ENCODE measurements at regions not wholly inside any gene's neighbourhood (a gene's known extent, or its start where the extent isn't known, plus 50 kb on each side); places are given as distances from the start of the nearest gene placed in this dataset.

DNA sequence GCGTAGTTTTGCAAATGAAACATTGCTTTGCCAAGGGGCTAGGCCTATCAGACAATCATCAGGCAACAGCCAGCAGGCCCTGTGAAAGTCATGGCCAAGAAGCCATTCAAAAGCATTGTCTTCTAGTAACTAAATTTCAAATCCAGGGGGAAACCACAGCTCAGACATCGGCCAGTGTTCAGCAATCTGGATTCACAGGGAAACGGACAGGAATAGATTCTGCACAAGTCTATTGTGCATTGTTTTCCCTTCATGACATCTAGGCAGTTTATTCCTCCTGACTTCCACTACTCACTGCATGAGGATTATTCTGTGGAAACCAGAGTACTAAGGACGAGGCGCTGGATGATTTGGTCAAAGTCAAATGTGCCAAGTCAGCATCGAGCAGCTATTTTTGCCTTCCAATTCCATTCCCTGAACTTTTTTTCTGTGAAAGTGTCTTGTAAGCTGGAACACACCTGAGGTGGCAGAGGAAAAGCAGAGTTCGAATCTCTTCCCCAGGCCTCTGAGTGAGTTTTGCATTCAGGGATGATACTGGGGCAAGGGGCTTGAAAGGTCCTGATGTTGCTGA is 75.4 kb downstream of the VCPKMT start:
- no peak for DNase-seq

DNA sequence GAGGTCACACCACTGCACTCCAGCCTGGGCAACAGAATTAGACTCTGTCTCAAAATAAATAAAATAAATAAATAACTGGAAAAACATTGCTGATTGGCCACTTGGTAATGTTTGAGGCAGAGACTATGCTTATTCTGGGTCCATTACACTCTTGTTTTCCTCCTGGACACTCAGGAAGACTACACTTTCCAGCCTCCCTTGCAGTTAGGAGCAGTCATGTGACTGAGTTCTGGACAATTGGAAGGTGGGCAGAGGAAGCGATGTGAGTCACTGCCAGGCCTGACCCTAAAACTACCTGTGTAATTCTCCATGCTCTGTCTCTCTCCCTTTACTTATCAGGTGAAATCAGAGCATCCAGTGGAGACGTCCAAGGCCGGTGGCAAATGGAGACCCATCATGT is 74.4 kb downstream of the VCPKMT start:
- DNase-seq = no peak

DNA sequence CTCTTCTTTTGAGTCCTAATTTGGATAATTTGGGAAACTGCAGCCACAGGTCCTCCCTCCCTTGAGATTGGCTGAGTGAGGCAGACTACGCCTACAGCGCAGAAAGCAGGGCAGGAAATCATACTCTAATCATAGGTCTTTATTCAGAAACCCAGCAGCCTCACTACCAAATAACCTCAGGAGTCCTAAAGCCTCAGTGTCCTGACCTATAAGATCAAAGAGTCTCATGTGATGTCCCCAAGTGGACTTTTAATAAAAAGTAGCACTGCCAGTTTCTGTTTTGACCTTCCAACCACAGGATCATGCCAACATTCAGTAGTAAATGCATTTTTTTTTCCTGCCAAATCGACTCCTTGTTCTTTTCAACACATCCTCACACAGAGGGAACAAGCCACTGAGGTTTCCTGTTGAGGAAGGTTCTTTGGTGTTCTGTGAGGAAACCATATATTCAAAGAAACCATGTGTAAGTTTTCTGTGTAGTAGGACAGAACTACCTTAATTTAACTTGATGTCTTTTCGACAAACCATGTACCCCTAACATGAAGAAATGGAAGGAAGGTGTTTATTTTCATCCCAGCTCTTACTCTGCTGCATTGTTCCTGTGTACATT is 72.2 kb downstream of the VCPKMT start:
- no peak for DNase-seq

DNA sequence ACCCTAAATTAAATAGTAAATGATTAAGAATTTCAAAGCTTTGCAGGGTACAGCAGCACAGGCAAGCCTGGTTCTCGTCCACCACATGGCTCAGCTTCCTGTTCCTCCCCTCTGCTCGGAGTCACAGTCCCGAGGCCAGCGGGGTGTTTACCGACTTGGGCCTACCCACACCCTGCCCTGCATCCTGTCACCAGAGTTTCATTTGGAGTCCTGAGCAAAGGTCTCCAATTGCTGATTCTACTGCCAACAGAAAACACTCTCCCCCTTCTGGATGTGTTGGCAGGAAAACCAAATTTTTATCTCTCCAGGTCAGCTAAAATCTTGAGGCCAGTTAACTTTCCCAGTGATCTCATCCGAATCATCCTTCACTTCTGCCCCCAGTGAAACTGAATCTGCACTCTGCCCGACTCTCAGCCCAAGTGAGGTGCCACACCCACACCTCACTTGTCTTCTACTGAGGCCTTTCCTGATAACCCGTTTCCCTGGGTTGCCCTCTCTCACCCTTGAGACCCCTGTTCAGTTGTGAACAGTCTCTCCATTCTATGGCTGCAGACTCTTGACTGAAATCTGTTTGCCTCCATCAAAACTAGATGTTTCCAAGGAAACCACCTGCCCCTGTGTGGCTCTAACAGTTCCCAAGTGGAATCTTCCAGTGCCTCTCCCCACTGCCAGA is 71.2 kb downstream of the VCPKMT start:
- no peak for DNase-seq

DNA sequence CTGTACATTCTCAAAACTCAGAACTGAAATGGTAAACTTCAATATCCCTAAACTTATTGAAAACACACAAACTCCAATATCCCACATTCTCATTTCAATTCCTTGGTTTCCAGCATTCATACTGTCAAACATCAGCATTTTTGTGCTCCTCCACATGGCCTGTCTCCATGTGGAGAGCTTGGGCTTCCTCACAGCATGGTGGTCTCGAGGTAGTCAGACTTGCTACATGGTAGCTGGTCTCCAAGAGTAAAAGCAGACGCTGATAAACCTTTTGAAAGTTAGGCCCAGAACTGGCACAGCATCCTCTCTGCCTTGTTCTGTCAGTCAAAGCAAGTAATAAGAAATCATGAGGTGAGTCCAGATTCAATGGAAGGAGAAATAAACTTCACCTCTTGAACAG is 70.5 kb downstream of the VCPKMT start:
- no peak for DNase-seq

DNA sequence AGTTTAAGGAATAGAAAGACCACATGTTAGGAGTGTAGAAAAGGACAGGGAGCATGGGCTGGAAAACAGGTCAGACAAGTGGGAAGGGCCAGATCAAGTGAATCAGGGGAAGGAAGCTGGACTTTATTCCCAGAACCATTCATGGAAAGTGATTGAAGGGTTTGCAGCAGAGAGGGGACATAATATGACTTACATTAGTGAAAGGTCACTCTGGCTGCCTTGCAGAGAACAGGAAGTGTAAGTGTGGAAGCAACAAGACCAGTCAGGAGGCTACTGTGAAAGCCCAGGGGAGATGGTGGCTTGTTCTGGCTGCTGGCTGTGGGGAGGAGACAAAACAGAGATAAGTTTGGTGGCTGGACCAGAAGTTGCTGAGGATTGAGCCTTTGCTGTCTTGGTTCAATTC is 69.1 kb downstream of the VCPKMT start:
- no peak for DNase-seq

DNA sequence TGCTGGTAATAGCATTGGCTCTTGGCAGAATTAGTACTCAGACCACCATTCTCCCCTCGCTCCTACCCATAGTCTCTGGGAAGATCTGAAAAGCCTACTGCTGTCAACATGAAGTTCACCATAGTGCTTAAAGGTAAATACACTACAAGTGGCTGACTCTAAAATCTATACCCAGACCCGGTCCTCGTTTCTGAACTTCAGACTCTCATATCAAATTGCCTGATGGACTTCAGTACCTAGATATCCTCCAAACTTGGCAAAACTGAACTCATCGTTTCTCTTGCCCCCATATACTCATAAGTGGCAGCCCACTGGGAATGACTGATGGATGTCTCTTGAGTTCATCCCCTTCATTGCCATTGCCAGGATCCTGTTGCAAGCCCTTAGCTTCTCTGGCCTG is 67.3 kb downstream of the VCPKMT start:
- DNase-seq = no peak

DNA sequence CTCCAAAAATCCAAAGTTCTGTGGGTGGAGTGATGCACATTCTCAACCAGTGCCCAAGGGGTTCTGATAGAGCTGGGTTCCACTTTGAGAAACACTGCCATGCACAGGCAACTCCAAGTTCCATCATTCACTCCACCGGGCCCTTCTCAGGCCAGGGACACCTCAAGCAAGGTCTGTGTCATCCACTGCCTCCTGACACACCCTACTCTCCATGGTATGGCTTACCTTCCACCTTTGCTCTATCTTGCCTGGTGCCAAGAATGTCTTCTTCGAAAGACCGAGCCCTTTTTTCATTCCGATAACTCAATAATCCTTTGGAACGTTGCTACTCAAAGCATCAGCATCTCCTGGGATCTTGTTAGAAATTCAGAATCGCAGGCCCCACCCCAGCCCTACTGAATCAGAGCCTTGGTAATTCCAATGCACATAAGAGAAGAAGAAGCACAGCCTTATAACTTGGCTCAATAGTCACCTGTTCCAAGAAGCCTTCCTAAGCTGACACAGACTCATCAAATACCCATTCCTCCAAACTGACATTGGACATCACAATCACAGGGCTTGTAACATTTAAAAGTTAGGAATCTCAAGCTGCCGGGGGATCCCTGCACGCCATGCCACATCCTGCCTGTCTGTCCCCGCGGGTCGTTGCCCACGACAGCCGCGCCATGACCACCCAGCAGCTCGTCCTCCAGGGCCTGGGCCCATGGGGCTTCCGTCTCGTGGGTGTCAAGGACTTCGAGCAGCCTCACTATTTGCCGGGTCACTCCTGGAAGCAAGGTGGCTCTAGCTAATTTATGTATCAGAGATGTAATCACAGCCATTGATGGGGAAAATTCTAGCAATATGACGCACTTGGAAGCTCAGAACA is 66.4 kb downstream of the VCPKMT start:
- no peak for DNase-seq

DNA sequence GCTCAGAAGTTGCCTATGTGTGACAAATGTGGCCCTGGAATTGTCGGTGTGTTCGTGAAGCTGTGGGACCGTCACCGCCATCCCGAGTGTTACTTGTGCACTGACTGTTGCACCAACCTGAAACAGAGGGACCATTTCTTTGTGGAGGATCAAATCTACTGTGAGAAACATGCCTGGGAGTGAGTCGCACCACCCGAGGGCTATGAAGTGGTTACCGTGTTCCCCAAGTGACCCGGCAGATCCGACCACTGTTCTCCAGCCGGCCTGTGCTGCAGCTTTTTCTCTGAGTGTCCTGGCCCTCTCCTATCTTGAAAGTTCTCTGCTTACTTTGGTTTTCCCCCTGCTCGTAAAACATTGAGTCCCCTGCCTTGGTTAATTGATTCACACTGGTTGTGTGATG is 65.3 kb downstream of the VCPKMT start:
- no peak for DNase-seq

DNA sequence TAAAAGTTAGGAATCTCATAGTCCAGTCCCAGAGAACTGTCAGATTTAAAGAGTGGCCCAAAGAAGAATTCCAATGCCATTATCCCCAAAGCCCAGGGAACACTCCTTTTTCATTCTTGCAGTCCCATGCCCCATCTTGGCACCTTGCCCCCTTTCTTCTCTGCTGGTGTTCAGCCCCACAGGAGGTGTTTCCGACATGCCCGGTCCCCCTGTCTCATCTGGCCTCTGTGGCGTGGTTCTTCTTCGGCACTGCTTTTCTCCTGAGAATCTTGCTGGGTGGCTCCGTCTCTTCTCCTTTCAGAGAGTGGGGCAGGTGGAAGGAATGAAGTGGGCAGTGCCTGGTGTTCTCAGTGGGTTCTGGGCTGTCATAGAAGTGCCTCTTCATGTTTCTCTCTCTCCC is 64.7 kb downstream of the VCPKMT start:
- DNase-seq = no peak

DNA sequence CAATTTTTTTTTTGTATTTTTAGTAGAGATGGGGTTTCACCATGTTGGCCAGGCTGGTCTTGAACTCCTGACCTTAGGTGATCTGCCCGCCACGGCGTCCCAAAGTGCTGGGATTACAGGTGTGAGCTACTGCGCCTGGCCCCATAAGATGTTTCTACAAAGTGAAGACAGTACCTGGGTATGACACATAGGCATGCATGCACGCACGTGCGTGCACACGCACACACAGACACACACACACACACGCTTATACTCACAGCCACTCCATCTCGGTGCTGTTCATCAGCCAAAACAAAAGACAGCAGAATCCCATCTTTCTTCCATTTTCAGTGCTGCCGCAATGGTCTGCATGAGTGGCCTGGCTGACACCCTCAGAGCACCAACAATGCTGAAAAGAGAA is 63.9 kb downstream of the VCPKMT start:
- no peak for DNase-seq

DNA sequence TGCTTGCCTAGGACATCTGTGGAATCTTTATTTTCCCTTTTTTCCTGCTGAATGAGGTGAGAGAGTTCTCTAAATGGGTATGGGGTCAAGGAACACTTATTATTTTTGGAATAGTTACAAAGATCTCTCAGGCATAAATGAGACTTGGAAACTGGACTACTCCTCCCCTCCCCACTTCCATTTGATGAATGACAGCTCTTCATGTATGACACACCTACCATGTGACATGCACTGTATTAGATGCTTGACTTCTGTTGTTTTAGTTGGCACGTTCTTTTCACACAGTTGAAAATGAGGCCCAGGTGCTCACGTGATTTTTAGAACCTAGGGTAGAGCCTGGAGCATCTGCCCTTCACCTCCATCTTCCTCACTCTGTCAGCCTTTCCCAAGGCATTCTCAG is 62.4 kb downstream of the VCPKMT start:
- DNase-seq = no peak

DNA sequence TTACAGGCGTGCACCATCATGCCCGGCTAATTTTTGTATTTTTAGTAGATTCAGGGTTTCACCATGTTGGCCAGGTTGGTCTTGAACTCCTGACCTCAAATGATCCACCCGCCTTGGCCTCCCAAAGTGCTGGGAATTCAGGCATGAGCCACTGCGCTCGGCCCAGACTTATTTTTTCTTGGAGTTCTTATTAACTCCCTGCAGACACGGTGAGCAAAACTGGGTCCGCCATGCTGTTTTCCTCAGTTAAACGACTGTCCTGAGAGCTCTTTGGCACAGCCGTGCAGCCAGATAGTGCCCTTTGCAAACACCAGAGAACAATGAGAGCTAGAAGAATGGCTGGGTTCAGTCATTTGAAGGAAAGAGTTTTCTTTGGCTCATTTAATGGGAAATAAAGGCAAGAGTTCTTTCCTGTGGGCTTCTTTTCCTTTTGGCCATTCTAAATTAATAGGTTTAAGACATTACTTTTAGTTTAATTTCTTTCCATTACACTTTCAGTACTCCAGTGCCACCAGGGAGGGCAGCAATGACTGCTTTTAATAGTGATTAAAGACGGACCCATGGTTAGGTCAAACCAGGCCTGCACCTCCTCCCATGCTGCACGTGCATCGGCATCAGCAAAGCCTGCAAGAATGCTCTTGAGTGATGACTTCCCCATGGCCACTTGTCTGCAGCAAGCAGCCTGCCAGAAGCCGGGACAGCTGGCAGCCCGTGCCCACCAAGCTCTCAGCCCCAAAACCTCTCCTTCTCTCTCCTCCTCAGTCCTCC is 60.7 kb downstream of the VCPKMT start:
- DNase-seq = peak; percentile 54

DNA sequence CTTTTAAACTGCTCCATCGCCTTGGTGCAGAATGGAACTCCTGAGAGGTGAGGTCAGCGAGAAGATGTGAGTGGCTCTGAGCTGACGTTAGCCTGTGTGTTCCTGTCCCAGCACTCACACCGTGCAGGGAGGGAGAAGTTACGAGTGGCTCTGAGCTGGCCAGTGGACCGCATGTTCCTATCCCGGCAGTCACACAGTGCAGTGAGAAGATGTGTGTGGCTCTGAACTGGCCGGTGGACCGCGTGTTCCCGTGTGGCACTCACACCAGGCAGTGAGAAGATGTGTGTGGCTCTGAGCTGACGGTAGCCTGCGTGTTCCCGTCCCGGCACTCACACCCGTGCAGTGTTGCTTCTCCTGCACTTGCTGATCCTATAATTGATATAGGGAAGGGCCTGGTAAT is 59.9 kb downstream of the VCPKMT start:
- DNase-seq = no peak

DNA sequence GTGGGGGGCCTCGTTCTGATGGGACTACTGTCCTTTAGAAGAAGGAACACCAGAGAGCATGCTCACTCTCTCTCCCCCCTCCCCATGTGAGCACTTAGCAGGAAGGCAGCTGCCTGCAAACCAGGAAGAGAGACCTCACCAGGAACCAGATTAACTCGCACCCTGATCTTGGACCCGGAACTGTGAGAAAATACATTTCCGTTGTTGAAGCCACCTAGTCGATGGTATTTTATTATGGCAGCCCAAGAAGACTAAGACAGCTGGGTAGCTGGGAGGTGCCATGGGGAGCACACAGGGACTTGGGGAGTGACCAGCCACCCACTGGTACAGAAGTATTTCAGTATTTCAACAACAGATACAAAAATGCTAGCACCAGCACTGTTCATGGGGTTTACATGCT is 59.0 kb downstream of the VCPKMT start:
- DNase-seq = no peak

DNA sequence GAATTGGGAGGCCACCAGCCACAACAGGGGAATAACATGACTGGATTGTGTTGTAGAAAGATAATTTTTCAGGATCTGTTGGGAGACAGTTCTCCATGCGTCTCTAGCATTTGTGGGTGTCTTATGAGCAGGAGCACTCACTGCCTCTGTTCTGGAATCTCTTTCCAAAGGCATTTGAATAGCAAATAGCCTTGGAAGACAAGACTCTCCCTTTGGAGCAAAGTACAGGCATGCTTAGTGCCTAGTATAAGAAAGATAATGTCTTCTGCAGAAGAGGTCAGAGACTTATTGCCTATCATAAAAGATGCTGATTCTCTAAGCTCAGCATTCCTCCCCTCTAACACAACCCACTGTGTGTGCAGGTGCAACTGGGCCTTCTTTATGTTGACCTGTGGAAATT is 58.3 kb downstream of the VCPKMT start:
- DNase-seq = no peak
